BJ (cell line): ENCODE measurements at regions not wholly inside any gene's neighbourhood (a gene's known extent, or its start where the extent isn't known, plus 50 kb on each side); places are given as distances from the start of the nearest gene placed in this dataset.
A peak's percentile ranks its signal among the peaks of the same experiment; 100 is the strongest.

Experiments
- CTCF ChIA-PET: fragments of 350-600 bp; formaldehyde crosslinking; extraction: SDS; loops from one replicate; lab custom pipeline; 2021; ENCODE audit warnings: antibody characterized with exemption, inconsistent platforms; lab: Yijun Ruan, JAX
- POLR2A ChIA-PET: fragments of 300-600 bp; sonication (Branson Sonifier 250); formaldehyde crosslinking; extraction: SDS; loops from one replicate; lab custom pipeline; 2021; ENCODE audit warnings: antibody characterized with exemption; lab: Charles Lee
- DNase-seq: peaks from one replicate; pipeline ENCODE4 v3.0.0-alpha.2; 2011; ENCODE audit warnings: low read depth
- H3K27me3 ChIP-seq: 2 replicates; pipeline ENCODE4 v1.6.0; 2011; ENCODE audit warnings: low read length; ENCODE audit not compliant: control insufficient read depth, insufficient read depth
- H3K36me3 ChIP-seq: 2 replicates; pipeline ENCODE4 v1.5.1; 2011; ENCODE audit warnings: low read length; ENCODE audit not compliant: control insufficient read depth, insufficient read depth
- H3K4me3 ChIP-seq: 2 replicates; pipeline ENCODE4 v1.5.1; 2011; ENCODE audit warnings: low read depth, mild to moderate bottlenecking, control low read depth, low read length
- TF ChIP-seq, protein P1 (sequence below): IDR thresholded peaks from 2 replicates; pipeline ENCODE4 v1.5.1; 2011; ENCODE audit warnings: low read depth, mild to moderate bottlenecking, control low read depth, inconsistent platforms, low read length, moderate library complexity; ENCODE audit not compliant: insufficient read depth

DNA sequence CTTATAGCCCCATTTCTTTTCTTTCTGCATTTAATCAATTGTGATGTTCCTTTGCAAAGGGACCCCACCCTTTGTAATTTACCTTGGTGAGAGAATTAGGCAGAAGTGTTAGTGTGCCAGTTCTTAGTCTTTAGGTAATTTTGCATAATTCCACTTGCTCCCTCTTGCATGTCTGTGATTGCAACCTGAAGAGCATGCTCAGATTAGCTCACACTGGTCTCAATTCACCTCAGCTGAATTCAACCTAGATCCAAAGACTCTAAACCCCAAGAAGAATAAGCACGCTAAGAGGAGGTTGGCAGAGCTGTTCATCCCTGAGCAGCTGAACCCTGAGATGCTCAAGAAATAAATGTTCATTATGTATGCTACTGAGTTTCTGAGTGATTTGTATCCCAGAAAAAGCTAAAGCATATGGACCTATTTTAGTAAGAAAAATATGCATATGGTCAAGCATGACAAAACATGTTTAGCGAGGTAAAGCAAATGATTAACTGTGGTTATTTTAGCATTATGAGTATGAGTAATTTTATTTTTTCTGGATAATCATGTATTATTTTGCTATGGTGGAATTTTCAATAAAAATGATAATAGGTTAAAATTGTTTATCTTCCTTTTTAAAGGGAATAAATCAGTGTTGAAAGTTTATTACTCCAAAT, 299.2 kb upstream of the ZSWIM2 start:
- Histone ChIP-seq H3K36me3 (no peaks in the 10 kb centered on the region), H3K27me3 (no peaks in the 10 kb centered on the region), H3K4me3 (no peak overlapping the region)
- POLR2A ChIA-PET: no interaction called here
- CTCF ChIA-PET: interaction anchor here (1.1 kb wide), 1 partner anchor 305 kb away, joined by 3 read pairs; no protein-coding TSS in a partner anchor
- TF ChIP-seq, protein P1, sequence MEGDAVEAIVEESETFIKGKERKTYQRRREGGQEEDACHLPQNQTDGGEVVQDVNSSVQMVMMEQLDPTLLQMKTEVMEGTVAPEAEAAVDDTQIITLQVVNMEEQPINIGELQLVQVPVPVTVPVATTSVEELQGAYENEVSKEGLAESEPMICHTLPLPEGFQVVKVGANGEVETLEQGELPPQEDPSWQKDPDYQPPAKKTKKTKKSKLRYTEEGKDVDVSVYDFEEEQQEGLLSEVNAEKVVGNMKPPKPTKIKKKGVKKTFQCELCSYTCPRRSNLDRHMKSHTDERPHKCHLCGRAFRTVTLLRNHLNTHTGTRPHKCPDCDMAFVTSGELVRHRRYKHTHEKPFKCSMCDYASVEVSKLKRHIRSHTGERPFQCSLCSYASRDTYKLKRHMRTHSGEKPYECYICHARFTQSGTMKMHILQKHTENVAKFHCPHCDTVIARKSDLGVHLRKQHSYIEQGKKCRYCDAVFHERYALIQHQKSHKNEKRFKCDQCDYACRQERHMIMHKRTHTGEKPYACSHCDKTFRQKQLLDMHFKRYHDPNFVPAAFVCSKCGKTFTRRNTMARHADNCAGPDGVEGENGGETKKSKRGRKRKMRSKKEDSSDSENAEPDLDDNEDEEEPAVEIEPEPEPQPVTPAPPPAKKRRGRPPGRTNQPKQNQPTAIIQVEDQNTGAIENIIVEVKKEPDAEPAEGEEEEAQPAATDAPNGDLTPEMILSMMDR: no peak
- DNase-seq: no peak

GRCh38 chr2:187143537-187143936, 294.6 kb upstream of the ZSWIM2 start:
- Histone ChIP-seq H3K27me3 (no peaks in the 10 kb centered on the region), H3K4me3 (no peak overlapping the region), H3K36me3 (no peaks in the 10 kb centered on the region)
- DNase-seq: no peak
- TF ChIP-seq, protein P1: no peak
- ChIA-PET CTCF (no interaction called here), POLR2A (no interaction called here)

DNA sequence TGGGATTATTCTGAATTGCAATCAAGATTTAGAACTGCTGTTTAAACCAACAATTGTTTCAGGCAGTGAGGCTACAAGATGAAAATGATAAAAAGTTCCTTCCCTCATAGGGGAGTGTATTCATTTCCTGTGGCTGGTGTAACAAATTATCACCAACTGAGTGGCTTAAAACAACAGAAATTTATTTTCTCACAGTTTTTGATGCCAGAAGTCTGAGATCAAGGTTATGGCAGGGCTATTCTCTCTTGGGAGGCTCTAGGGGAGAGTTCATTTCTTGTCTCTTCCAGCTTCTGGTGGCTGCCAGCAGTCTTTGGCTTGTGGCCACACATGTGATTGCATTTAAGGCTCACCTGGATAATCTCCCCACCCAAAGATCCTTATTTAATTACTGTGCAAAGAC, 290.5 kb upstream of the ZSWIM2 start:
- ChIA-PET POLR2A (no interaction called here), CTCF (interaction anchor here (0.7 kb wide), 1 partner anchor 313 kb away, joined by 3 read pairs; no protein-coding TSS in a partner anchor)
- TF ChIP-seq, protein P1: no peak
- Histone ChIP-seq H3K4me3 (no peak overlapping the region), H3K36me3 (no peaks in the 10 kb centered on the region), H3K27me3 (no peaks in the 10 kb centered on the region)
- DNase-seq: no peak

- Histone ChIP-seq H3K4me3 (no peak overlapping the region), H3K27me3 (no peaks in the 10 kb centered on the region), H3K36me3 (no peaks in the 10 kb centered on the region)
- ChIA-PET POLR2A (no interaction called here), CTCF (interaction anchor here (0.6 to 1.4 kb wide), 7 partner anchors 9 to 354 kb away, joined by 3 to 6 read pairs (median 3); partner anchors contain the start of gene CALCRL)
- no peak for DNase-seq
- TF ChIP-seq, protein P1: peak; percentile 71
Measured at GRCh38 chr2:187138265-187138664, 289.3 kb upstream of the ZSWIM2 start.

GRCh38 chr2:187136646-187137045, 287.7 kb upstream of the ZSWIM2 start:
- Histone ChIP-seq H3K27me3 (no peaks in the 10 kb centered on the region), H3K36me3 (no peaks in the 10 kb centered on the region), H3K4me3 (no peak overlapping the region)
- DNase-seq: no peak
- ChIA-PET CTCF (interaction anchor here (0.9 kb wide), 1 partner anchor 316 kb away, joined by 5 read pairs; no protein-coding TSS in a partner anchor), POLR2A (no interaction called here)
- TF ChIP-seq, protein P1: no peak
